MM.1S (cell line): ENCODE measurements at regions not wholly inside any gene's neighbourhood (a gene's known extent, or its start where the extent isn't known, plus 50 kb on each side); places are given as distances from the start of the nearest gene placed in this dataset.

Source experiments
- CTCF ChIP-seq: fragments of 300-600 bp; sonication (generic); IDR thresholded peaks from 2 replicates; pipeline ENCODE4 v1.5.1; 2016; ENCODE audit warnings: antibody characterized with exemption, low read length, mixed read lengths
- EZH2 ChIP-seq: fragments of 300-600 bp; sonication (generic); optimal IDR thresholded peaks from 2 replicates; pipeline ENCODE3; 2017; ENCODE audit warnings: low read depth, mild to moderate bottlenecking, antibody characterized with exemption, low read length, mixed read lengths

- TF ChIP-seq CTCF = no peak
- no peak for TF ChIP-seq EZH2
Observed at GRCh38 chr20:23241416-23241815, 109.2 kb upstream of the NXT1 start.
